Astrocyte of the cerebellum (primary cell): ENCODE measurements at regions not wholly inside any gene's neighbourhood (a gene's known extent, or its start where the extent isn't known, plus 50 kb on each side); places are given as distances from the start of the nearest gene placed in this dataset.

ENCODE experiments used
- DNase-seq: peaks from one replicate; pipeline ENCODE4 v3.0.0-alpha.2; 2011; ENCODE audit warnings: low read depth
- H3K4me3 ChIP-seq: 2 replicates; pipeline ENCODE4 v1.5.1; 2011; ENCODE audit warnings: mild to moderate bottlenecking, low read depth, low read length, moderate library complexity
- CTCF ChIP-seq: IDR thresholded peaks from 2 replicates; pipeline ENCODE4 v1.5.1; 2012; ENCODE audit warnings: low read length, low read depth, moderate library complexity, mild to moderate bottlenecking; ENCODE audit errors: missing control alignments
- in situ Hi-C: cut with HindIII; loops from 2 replicates; pipeline ENCODE4 v1.10.0; 2017; ENCODE audit warnings: low sequenced_read_pairs

- no peak for TF ChIP-seq CTCF
- in situ Hi-C loops, result no loop called here
- DNase-seq, result no peak
- no peak overlapping the region for H3K4me3 ChIP-seq
These were observed 629.8 kb upstream of the ADARB2 start for GRCh38 chr10:2367083-2367482.

- in situ Hi-C loops, result no loop called here
- no peak for DNase-seq
- TF ChIP-seq CTCF, result no peak
- H3K4me3 ChIP-seq, result no peak overlapping the region
These were observed 629.1 kb upstream of the ADARB2 start for GRCh38 chr10:2366264-2366931.

- DNase-seq, result no peak
- TF ChIP-seq CTCF, result no peak
- no peak overlapping the region for H3K4me3 ChIP-seq
- in situ Hi-C loops, result no loop called here
These were observed 625.0 kb upstream of the ADARB2 start for GRCh38 chr10:2362331-2362730.

GRCh38 chr10:2358586-2358985, 621.3 kb upstream of the ADARB2 start:
- H3K4me3 ChIP-seq, result no peak overlapping the region
- no peak for TF ChIP-seq CTCF
- in situ Hi-C loops, result no loop called here
- no peak for DNase-seq

- no peak for TF ChIP-seq CTCF
- no peak overlapping the region for H3K4me3 ChIP-seq
- DNase-seq, result no peak
- in situ Hi-C loops, result no loop called here
These were observed 619.3 kb upstream of the ADARB2 start for GRCh38 chr10:2356670-2357069.

- no peak for DNase-seq
- in situ Hi-C loops, result no loop called here
- no peak overlapping the region for H3K4me3 ChIP-seq
- no peak for TF ChIP-seq CTCF
These were observed 614.2 kb upstream of the ADARB2 start for GRCh38 chr10:2351566-2351965.
